NB4 (cell line): ENCODE measurements at regions not wholly inside any gene's neighbourhood (a gene's known extent, or its start where the extent isn't known, plus 50 kb on each side); places are given as distances from the start of the nearest gene placed in this dataset.

Experiments used
- CTCF ChIP-seq: IDR thresholded peaks from one replicate; pipeline ENCODE4 v1.5.1; 2012; ENCODE audit warnings: low read depth, low read length
- POLR2A ChIP-seq: IDR thresholded peaks from 2 replicates; pipeline ENCODE4 v1.6.1; 2011; ENCODE audit warnings: mild to moderate bottlenecking; ENCODE audit not compliant: insufficient read length; ENCODE audit errors: extremely low read depth

GRCh38 chr12:98062464-98063245 lies 452.7 kb upstream of the TMPO start:
- TF ChIP-seq POLR2A (no peak), CTCF (no peak)
